CD4-positive, alpha-beta T cell treated with Interleukin-15 for 1 hour (primary cell): ENCODE measurements at regions not wholly inside any gene's neighbourhood (a gene's known extent, or its start where the extent isn't known, plus 50 kb on each side); places are given as distances from the start of the nearest gene placed in this dataset.
"Not testable (repeated sequence)": the region's sequence is repeated elsewhere in the genome, so short reads cannot be mapped to it uniquely, and the experiment has no call there.

Experiments used
- DNase-seq: peaks from one replicate; pipeline ENCODE4 v3.0.0-alpha.2; 2020

DNA sequence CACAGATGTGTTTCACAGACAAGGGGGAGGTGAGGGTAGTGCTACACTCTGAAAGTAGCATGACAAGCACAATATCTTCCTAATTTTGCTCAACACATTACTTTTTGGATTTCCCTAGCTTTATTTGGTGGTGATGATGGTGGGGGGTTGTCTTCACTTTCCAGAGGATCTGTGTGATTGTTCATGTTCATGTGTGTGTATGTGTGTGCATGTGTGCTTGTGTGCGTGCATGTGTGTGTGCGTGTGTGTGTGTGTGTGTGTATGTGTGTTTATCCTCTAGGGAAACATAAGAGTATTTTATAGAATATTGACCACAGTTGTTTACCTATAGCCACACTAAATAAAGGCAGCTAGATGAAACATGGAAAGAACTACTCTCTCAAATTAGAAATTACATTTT is 183.8 kb upstream of the EYA4 start:
- no peak for DNase-seq

DNA sequence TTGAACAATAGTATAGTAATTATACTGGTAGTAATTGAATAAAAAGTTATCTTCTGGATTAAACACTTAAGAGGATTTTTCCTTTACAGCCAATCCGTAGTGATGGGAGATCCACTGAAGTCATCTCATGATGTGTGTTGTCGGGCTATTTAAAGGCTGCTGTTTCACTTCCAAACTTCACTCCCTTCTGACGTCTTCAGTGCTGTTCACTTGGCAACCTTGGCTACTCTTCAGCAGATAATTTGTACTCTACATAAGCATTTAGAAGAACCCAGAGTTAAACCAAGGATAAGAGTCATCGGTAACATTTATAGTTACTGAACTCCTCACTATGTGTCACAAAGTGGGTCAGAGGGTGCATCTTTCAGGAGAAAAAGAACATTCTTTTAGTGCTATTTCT is 179.1 kb upstream of the EYA4 start:
- DNase-seq = no peak

DNA sequence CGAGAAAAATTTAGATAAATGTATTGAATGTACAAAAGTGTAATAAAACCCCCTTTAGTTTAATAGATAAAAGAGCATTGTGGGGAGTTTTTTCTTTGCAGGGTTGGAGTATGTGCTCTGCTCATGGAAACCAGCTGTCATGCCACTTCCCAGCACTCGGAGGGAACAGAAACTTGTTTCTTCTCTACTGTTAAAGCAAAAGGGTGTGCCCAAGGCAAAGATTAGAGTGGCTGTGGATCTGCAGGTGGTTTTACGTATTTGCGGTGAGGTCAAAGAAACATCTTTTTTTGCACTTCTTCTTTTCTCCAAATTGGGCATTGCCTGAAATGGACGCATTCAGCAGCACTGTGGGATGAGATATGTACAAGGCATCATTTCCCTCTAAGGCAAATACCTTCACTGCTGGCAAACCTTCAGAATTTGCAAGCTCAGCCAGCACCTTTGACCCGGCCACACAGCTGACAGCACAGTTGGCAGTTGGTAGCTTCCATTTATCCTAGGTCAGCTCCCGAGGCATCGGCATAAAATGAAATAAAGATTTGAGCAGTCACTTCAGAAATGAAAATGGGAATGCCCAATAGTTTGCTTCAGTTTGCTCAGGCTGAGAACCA is 178.4 kb upstream of the EYA4 start:
- DNase-seq = peak; percentile 15

DNA sequence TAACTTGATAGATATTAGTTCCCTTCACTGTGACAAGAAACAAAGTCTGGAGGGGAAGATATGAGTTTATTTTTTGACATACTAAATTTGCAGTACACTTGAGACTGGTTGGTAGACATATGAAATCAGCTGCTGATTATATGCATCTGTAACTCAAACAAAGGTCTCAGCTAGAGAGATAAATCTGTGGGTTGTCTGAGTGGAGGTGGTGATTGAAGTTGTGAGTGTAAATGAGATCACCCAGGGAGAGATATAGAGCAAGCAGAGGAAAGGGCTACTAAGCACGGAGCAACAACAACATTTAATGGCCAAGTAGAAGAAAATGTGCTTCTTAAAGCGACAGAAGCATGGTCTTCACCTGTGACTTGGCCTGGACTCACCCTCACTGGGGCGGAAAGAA is 173.2 kb upstream of the EYA4 start:
- no peak for DNase-seq

DNA sequence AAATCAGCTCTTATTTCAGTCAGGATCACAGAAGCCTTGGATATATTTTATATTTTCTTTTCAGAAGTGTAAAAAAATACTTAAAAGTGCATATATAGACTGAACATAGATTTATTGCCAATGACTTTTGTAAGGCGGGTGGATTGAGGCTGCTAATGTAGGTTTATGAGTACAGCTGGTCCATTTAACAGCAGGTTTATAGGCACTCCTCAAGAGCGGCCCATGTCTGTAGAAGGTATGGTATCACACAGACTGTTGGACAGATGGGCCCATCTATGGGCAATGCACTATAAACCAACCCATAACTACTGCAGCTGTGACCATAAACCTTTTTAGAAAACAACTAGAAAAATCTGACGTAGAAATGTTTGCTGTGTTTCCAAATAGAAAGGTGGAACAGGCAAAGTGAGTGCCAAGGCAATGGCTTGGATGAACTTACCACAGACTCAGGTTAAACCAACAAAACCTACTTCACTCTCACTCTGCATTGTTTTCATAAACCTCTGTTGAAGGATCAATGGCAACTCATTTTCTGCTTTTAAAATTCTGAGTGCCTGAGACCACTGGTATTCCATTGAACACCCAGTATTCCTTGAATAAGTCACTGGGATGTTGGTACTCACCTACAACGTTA is 170.6 kb upstream of the EYA4 start:
- no peak for DNase-seq

DNA sequence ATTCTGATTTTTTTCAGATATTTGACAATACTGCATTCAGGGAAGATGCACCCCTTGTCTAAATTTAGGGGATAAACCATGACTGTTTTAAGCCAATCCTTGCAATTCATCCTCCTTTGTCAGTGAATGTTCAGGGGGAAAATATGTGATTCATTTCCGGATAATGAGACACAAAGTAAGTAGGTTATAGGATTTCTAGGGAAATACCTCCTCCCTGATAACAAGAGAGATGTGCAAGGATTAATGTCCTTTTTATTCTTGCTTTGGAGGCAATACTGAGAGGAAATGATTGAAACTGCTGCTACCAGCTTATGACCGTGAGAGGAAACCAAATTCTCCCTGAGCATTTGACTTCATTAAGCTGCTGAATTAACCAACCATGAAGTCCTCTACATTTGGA is 161.3 kb upstream of the EYA4 start:
- DNase-seq = no peak

DNA sequence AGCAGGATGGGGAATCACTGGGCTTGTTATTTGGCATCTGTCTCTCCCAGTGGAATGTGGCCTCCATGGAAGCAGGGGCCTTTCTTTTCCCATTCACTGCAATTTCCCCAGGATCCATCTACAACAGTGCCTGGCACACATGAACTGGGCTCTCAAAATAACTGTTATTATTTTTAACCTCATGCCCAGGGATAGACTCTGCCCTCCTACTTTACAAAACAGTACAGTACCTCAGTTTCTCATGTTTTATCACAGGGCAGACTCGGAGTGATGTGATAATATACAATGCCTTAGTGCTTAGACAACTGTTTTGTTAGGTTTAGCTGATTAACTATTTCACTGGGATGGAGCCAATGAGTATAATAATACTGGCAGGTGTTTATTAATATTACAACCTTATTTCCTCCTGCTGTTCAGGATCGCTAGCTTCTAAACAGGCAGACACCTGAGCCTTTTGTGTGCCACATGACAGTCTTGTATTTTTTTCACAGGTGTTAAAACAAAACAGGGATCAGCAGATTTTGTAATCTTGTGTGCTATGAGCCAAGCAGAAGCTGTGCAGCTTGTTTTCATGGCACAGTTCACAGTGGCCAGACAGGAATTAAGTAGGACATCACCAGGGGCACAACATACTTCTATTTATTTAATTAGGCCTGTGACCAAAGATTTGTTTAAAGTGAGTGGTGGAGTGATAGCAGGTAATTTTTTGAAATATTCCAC is 157.7 kb upstream of the EYA4 start:
- no peak for DNase-seq

DNA sequence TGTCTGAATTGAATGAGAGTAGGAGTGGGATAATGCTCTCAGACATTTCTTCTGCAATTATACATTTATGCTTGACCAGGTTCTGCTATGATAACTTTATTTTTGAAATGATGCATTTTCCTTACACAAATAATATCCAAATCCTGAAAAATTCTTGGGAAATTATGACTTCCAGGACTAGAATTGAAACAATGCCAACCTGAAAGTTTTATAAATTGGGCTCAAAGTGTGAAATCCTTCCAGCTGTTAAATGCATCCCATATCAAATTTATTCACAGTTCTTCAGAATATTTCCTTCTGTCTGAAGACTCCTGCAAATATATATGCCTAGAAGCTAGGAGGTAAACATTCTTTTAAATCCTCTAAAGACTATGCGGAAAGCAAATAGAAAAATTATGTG is 155.7 kb upstream of the EYA4 start:
- no peak for DNase-seq

DNA sequence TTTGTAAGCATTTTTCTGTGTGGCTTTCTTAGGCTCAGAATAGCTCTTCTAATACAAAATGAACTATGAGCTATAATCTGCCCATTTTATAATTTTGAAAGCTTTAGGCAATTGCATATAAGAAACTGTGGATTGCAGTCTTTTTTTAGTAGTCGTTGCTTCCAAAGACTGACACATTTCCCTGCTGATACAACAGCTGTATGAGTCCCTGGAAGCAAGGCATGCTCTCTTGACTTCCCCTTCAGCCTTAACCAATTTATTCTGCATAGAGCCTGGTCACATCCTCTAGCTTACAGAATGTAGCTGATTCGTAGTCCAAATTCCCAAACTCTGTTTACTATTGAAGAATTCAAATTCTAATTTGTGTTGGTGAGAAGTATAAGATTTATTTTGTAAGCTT is 155.3 kb upstream of the EYA4 start:
- DNase-seq = no peak

DNA sequence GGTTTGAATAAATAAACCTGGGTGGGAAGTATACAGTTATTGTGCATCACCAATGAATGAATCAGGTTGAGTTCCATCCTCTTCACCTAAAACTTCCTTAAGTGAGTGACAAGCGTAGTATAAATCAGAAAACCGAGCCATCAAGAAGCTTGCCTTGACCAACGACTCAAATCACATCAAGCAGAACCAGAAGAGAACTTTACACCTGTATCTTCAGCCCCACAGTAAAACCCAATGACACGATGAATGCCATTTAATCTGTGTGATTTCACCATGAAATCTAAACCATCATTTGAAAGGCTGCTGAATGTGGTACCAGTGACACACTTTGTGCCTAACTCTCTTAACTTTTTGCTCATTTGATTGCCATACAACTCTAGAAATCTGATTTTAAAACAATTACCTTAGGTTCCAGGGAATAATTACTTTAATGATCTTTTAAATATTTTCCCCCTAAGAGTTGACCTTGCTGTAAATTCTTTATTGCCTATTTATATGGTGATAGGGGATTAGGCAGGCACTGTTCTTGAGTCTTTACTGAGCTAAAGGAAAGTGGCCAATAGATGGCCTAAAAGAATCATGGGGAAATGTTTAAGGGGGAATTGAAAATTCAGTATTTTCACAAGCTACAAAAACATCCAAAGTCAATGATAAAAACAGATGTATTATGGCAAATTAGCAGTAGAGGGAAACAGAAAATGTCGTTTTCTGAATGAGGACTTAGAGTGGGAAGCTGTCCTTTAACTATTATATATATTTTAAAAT is 152.0 kb upstream of the EYA4 start:
- DNase-seq = no peak

DNA sequence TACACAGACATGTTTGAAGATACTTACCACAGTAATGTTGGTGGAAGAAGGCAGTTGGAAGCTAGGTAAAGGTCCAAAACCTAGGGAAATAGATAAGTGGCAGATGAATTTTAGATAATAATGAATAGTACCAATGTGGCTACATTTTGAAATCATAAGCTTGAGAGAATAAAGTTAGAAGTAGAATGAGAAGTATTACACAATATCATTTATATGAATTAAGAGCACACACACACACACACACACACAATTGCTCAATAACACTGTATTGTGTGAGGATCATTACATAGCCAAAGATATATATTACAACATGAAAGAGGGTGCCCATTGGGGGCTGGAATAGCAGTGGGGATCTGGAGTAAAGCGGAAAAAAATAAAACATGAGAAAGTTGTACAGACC is 149.0 kb upstream of the EYA4 start:
- DNase-seq = no peak

DNA sequence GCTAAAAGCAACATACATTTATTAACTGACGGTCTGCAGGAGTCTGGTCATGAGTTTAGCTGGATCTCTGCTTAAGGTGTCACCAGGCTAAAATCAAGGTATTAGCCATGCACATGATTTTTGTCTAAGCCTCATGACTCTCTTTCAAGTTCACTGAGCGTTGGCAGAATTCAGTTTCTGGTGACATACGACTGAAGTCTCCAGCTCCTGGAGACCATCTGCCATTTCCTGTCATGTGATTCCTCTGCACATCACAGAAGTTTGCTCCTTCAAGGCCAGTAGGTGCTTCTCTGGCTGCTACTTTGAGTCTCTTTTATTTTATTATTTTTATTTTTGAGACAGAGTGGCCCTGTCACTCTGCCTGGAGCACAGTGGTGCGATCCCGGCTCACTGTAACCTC is 148.4 kb upstream of the EYA4 start:
- no peak for DNase-seq

DNA sequence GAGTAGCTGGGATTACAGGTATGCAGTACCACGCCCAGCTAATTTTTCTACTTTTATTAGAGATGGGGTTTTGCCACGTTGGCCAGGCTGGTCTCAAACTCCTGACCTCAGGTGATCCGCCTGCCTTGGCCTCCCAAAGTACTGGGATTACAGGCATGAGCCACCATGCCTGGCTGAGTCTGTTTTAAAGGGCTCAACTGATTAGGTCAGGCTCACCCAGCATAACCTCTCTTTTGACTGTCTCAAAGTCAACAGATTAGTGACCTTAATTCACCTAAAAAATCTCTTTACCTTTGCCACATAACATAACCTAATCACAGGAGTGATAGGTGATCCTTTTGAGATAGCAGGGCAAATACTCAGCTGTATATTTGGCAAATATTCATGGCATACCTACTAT is 147.9 kb upstream of the EYA4 start:
- not testable (repeated sequence) for DNase-seq

DNA sequence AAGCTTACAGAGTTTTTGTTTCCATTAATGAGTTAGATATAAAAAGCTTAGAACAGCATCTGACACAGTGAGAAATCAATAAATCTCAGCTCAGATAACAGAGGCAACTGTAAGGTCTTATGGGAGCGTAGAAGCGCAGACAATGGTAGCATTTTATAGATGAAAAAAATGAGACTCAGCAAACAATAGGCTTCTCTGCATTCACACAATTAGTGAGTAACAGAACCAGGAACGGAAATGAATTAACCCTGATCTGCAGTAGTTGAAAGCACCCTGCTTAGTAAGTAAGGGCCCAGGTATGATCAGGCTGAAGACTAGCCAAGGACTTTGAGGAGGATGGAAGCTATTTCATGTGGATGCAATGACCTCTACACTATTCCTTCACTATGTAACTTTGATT is 147.2 kb upstream of the EYA4 start:
- no peak for DNase-seq

DNA sequence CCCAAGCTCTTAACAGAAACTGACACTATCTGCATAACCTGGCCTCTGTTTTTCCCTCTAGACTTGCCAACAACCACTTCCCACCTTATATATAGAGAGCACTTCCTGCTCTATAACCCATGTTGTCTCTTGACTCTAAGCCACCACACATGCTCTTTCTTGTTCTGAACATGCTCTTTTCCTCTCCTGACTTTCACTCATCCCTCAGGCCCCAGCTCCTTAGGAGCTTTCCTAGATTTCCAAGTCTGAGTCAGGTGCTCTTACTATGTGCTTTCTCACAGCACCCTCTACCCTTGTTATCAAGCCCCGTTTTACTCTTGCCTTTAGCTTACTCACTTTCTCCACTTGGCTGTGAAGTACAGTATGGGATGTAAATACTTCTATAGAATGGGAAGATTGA is 143.9 kb upstream of the EYA4 start:
- DNase-seq = no peak

DNA sequence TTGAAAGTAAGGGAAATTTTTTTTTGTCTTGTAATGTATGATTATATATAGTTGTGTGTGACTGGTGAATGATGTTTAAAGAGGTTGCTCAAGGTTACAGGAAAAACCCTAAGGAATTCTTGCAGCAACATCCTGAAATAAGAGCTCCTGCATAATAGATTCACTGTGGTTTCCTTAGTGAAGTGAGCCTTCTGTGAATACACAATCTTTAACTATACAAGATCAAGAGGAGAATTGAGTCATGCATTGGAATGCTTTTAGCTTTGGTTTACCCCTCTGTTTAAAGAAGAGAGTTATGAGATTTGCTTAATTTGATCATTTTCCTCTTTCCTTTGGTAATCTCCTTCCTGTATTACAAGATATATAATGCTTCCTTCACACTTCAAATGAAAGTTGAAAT is 141.6 kb upstream of the EYA4 start:
- no peak for DNase-seq

DNA sequence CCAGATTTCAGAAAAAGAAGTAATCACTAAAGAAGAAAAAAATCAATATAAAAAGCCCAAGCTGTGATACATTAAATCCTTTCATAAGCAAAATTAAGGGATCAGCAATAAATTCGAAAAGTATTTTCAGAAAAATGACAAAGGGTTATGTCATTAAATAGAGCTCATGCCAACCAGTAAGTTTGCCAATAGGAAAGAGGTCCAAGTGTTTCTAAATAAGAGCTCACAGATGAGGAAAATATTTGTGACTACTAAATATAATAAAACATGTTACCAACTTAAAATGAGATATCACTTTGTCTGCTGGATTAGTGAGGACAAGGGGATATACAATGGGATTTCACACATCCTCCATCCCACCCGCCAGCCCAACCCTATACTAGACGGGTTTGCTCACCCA is 140.3 kb upstream of the EYA4 start:
- no peak for DNase-seq

DNA sequence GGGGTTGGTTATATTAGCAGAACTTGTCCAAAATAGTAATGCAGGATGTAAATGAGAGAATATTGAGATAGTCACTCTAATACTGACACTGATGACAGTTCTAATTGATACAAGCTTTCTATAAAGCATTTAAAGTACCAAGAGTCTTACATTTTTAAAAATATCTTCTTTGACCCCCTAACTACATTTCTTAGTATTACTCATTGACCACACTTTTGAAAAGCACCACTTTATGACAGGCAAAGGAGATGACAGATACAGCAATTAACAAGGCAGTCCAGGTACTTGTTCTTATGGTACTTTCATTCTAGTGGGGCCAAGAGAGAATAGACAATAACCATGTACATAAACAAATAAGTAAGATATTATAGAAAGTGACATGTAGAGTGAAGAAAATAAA is 139.4 kb upstream of the EYA4 start:
- no peak for DNase-seq

DNA sequence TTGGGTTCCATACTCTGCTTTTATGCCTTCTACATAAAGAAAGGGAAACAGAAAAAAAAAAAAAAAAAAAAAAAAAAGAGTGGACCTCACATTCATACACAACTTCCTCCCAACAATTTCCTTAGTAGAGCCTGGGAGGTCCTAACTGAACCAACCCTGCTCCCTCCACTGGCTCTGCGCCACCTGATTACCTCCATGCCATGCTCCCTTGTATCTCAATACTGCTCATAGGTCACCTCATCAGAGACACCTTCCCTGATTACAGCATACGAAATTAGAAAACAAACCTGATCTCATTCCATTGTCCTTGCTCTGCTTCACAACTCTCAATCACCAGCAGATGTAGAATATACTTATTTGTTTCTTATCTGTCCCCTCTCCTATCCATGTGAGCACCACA is 134.2 kb upstream of the EYA4 start:
- DNase-seq = no peak

DNA sequence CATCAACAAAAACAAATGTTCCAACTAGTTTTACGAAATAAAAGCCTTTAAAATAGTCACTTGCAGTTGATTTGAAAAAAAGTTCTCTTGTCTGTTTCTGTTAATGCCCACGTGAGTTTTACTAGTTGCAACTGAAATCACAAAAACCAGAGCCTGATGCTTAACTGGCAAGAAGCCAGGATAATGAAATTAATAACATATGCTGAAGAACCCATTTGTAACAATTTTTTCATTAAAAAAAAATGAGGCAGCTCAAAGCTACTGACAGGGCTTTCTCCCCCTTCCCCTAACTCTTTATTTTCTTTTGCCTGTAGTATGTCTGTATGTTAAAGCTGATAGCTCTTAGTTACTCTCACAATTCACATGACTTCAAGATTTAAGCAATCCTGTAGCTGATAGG is 132.7 kb upstream of the EYA4 start:
- no peak for DNase-seq

DNA sequence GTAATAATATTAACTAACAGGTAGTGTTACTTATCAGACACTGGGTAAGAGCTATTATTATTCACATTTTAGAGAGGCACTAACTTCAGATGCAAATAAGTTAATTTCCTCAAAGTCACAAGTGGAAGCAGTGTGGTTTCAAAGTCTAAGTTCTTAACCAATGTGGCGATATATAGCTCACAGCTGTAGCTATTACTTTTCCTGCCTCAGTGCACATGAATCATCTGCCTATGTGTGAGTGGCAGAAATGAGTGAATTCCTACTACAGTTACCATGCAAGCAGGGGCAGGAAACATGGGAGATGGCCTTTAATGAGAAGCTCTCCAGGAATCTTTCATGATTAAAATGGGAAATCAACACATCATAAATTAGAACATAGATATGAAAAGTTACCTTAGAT is 126.2 kb upstream of the EYA4 start:
- DNase-seq = no peak

DNA sequence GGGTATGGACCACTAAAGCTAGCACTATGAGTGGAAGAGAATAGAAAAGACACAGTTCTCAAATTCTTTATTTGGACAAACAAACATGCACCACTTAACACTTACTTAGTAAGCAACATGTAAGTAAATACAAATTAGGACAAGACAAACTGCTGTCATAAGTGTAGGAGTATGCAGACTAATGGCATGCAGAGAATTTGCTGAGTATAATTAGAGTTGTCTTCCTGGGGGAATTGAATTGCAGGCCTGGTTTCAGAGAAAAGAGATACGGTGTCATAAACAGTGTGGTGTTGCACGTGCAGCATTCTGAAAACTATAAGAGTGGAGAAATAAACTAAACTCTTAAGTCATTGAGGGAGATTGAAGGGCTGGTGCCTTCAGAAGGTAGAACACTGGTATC is 125.2 kb upstream of the EYA4 start:
- no peak for DNase-seq

DNA sequence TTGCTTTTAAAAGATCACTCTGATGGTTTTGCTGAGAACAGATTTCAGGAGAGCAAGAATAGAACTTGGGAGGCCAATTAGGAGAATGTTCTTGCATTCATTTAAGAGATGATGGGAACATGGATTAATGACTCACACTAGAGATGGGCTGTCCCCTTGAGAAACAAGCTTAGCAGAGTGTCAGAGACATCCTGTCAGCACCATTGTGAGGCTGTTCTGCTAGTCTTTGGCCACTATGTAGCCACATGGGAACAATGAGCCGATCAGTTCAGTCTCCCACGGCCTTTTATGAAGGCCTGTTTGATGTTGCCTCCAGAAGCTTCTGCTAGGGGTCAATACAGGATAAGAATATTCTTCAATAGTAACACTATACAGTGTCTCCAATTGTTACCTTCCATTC is 113.0 kb upstream of the EYA4 start:
- no peak for DNase-seq

DNA sequence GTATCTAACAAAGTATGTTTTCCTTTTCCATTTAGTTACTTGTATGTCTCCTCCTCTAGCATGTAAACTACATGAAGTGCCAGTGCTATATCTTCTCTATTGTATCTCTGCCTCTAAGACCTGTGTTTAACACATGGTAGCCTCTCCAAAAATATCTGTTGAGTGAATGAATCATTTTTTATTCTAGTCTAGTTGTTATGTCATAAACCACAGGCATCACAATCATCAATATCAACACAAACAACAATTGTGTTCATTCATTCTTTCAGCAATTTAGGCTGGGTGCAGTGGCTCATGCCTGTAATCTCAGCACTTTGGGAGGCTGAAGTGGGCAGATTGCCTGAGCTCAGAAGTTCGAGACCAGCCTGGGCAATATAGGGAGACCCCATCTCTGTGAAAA is 111.6 kb upstream of the EYA4 start:
- no peak for DNase-seq
